ENCODE measurements at regions not wholly inside any gene's neighbourhood (a gene's known extent, or its start where the extent isn't known, plus 50 kb on each side); places are given as distances from the start of the nearest gene placed in this dataset.

DNA sequence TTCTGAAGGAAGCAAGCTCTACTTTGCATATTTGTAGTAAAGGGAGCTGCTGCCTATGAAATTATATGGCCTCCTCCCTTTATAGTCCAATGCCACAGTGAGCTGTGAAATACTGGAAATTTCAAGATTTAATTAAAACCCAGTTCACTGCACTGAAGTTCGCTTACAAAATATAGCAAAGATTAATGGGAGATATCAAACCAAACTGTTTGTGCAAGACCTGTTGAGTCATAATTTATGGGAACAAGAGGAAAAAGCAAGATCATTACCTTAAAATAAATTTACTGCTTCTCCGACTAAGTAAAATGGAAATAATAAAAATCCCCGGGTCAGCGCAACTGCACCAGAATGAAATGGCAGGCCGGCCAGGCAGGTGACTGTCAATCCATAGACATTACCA lies 215.5 kb upstream of the RAB6C start:
- WGBS, 2 donors (ENCODE audit: low coverage in 1 of 2) = 78 to 93% methylated on average over 3 to 5 of the region's 5 CpGs
- ATAC-seq = no peak

DNA sequence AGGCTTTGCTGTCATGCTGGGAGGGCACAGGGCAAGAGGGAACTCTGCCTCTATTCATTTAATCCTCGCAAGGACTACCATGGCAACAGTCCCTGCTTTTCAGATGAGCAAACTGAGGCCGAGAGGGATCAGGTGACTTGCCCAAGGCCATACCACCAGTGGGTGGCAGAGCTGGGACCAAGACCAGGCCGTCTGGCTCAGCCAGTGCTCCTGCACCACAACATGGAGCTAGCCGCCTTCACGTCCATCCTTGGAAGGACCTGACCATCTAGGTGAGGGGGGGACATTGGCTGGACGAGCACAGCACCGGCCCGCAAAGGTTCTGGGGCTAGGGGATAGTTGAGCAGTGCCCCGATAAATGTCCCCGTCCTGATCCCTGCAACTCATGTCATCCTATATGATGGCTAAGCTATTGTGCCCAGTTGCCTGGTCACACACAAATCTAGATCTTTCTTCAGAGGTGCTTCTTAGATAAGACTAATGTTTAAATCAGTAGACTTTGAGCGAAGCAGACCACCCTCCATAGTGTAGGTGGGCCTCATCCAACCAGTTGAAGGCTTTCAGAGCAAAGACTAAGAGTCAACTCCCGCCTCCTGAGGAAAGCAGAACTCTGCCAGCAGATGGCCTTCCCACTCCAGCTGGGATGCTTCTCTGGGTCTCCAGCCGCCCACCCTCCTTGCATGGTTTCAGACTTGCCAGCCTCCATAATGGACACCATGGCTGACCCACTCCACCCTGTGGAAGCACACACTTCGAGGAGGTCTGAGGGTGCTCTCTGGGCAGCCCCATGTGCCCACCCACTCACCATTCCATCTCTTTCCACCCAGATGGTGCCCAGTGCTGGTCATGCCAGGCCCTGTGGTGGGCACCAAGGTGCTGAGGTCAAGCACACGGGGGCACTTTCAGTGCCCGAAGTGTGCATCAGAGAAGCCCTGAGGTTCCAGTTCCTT lies 214.8 kb upstream of the RAB6C start:
- TF ChIP-seq POLR2AphosphoS5 (IDR thresholded peaks at IDR 0.05) = no peak
- Histone ChIP-seq H3K4me1 (no peaks in the 10 kb centered on the region), H3K27ac (no peak overlapping the region), H3K9me3 (no peaks in the 10 kb centered on the region), H3K27me3 (peaks cover 13% of the 10 kb centered on the region), H3K36me3 (no peaks in the 10 kb centered on the region), H3K4me3 (no peak overlapping the region)
- 75 to 100% methylated on average over 3 to 5 of the region's 16 CpGs for WGBS, 2 donors (ENCODE audit: low coverage in 1 of 2)
- no peak for ATAC-seq

More for the DNA sequence above, 215.5 kb upstream of the RAB6C start:
- peaks cover 0 to 2% (median 0%) of the 10 kb centered on the region in 3 donors for H3K4me1 ChIP-seq
- no peaks in the 10 kb centered on the region for H3K36me3 ChIP-seq
- H3K4me3 ChIP-seq = no peak overlapping the region
- no peak overlapping the region for H3K27ac ChIP-seq
- TF ChIP-seq EP300 (IDR thresholded peaks at IDR 0.05) (no peak), CTCF (IDR thresholded peaks at IDR 0.05) (no peak), POLR2AphosphoS5 (IDR thresholded peaks at IDR 0.05) (no peak), POLR2A (IDR thresholded peaks at IDR 0.05) (no peak)
- peaks cover 13% of the 10 kb centered on the region for H3K27me3 ChIP-seq
- no peaks in the 10 kb centered on the region for H3K9me3 ChIP-seq

GRCh38 chr2:129765326-129765677 lies 214.2 kb upstream of the RAB6C start:
- WGBS, 2 donors (ENCODE audit: low coverage in 1 of 2) = 93% methylated on average over 3 of the region's 4 CpGs; no CpG with 5 or more reads in 1 of the 2 donors
- no peak overlapping the region for H3K4me3 ChIP-seq
- ATAC-seq = no peak
- no peaks in the 10 kb centered on the region for H3K36me3 ChIP-seq
- no peaks in the 10 kb centered on the region for H3K4me1 ChIP-seq
- no peak overlapping the region for H3K27ac ChIP-seq
- TF ChIP-seq POLR2AphosphoS5 (IDR thresholded peaks at IDR 0.05) (no peak), POLR2A (IDR thresholded peaks at IDR 0.05) (no peak), CTCF (IDR thresholded peaks at IDR 0.05) (no peak), EP300 (IDR thresholded peaks at IDR 0.05) (no peak)
- H3K9me3 ChIP-seq = no peaks in the 10 kb centered on the region
- H3K27me3 ChIP-seq = peaks cover 13% of the 10 kb centered on the region

DNA sequence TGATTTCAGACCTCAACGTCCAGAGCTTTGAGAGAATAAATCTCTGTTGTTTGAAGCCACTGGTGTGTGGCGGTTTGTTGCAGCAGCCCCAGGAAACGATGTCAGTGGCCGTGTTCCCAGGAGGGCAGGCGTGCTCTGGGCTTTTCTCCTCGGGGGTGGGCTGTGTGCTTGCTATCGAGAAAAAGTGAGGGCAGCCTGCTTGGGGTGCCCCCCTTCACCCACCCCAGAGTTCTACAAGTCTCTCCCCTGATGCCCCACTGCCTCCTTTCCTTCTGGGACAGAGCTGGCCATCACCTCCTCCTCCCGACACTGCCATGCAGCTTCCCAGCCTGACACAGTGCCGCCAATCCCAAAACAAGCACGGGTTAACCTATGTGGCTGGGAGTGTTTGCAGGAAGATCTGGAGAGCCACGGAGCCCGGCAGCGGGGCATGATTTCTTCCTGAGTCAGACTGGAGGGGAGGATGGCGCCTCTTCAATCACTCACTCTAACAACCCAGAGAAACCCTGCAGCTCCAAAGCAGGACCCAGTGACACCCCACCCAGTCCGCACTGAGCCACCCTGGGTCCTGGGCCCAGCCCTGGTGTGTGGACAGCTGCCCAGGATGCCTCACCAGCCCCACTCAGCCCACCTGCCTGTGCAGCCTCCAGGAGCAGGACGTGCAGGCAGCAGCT lies 213.7 kb upstream of the RAB6C start:
- H3K27ac ChIP-seq = no peak overlapping the region
- no peaks in the 10 kb centered on the region for H3K36me3 ChIP-seq
- H3K9me3 ChIP-seq = no peaks in the 10 kb centered on the region
- WGBS, 2 donors (ENCODE audit: low coverage in 1 of 2) = 37% methylated on average over 8 of the region's 16 CpGs; no CpG with 5 or more reads in 1 of the 2 donors
- H3K4me1 ChIP-seq = no peaks in the 10 kb centered on the region
- ATAC-seq = no peak
- peaks cover 13% of the 10 kb centered on the region for H3K27me3 ChIP-seq
- no peak overlapping the region for H3K4me3 ChIP-seq
- TF ChIP-seq POLR2AphosphoS5 (IDR thresholded peaks at IDR 0.05) (no peak), POLR2A (IDR thresholded peaks at IDR 0.05) (no peak), CTCF (IDR thresholded peaks at IDR 0.05) (no peak), EP300 (IDR thresholded peaks at IDR 0.05) (no peak)

DNA sequence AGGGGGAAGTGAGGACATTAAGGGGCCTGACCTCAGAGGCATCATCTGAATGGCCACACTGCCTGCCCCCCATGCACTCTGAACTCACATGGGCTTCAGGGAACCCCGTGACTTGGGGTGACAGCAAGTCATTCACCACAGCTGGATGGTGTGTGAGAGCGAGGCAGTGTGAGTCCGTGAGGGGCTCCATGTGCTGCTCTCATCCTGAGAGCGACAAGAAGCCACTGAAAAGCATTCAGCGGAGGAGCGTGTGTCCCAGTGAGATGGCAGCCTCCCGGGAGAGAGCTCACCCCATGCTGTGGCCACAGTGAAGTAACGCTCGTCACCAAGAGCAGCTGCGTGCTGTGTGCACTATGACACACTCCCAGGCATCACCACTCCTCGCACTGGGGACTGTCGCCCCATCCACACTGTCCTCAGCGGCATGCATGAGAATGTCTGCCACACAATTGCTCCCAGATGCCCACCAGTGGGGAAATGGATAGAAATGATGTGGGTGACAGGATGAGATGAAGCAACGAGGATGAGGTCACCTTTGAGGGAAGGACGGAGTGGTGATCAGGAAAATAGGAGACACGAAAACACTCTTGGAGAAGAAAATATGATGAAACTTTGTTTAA lies 213.0 kb upstream of the RAB6C start:
- H3K36me3 ChIP-seq = no peaks in the 10 kb centered on the region
- H3K27me3 ChIP-seq = peaks cover 13% of the 10 kb centered on the region
- H3K27ac ChIP-seq = no peak overlapping the region
- H3K4me3 ChIP-seq = no peak overlapping the region
- H3K9me3 ChIP-seq = no peaks in the 10 kb centered on the region
- no peak for ATAC-seq
- WGBS, 2 donors (ENCODE audit: low coverage in 1 of 2) = 90 to 100% methylated on average over 1 to 2 of the region's 16 CpGs
- TF ChIP-seq CTCF (IDR thresholded peaks at IDR 0.05) (no peak), EP300 (IDR thresholded peaks at IDR 0.05) (no peak), POLR2AphosphoS5 (IDR thresholded peaks at IDR 0.05) (no peak), POLR2A (IDR thresholded peaks at IDR 0.05) (no peak)
- no peaks in the 10 kb centered on the region for H3K4me1 ChIP-seq

All from gastroesophageal sphincter (tissue), 4 donors.